HCT116 (cell line): ENCODE measurements at regions not wholly inside any gene's neighbourhood (a gene's known extent, or its start where the extent isn't known, plus 50 kb on each side); places are given as distances from the start of the nearest gene placed in this dataset.

Experiments used
- ATAC-seq: fragments of 200-7000 bp; cut with Tn5 transposase; 2 replicates; pipeline ENCODE4 v1.9.1; 2020; ENCODE audit warnings: mild to moderate bottlenecking, moderate library complexity
- BruUV-seq: library from RNA; stranded (reverse); fragments of 400-500 nt; replicated peaks from 2 replicates; lab custom pipeline; 2021; lab: Mats Ljungman, UMichigan
- CTCF ChIA-PET: fragments of 300-600 bp; sonication (Branson Sonifier 250); formaldehyde crosslinking; loops from one replicate; lab custom pipeline; 2021; ENCODE audit warnings: antibody characterized with exemption; lab: Charles Lee
- POLR2A ChIA-PET: fragments of 300-600, 350-600 bp; sonication (Branson Sonifier 250); formaldehyde crosslinking; loops from one replicate; lab custom pipeline; 2021; ENCODE audit warnings: antibody characterized with exemption; lab: Charles Lee
- RAD21 ChIA-PET, 2 experiments: fragments of 300-600 bp; sonication (Branson Sonifier 250); formaldehyde crosslinking; loops; one replicate each; lab custom pipeline; 2023; ENCODE audit warnings: low total read pairs in 2 of 2; ENCODE audit not compliant: uncharacterized antibody in 2 of 2, unreplicated experiment in 2 of 2, low non-redundant PET in 1 of 2; lab: Charles Lee
- DNase-seq: peaks from one replicate; pipeline ENCODE4 v3.0.0-alpha.2; 2010; ENCODE audit warnings: low read depth, low spot score
- H2AFZ ChIP-seq: fragments of 200-600 bp; shearing (Covaris generic), sonication (generic); 2 replicates; pipeline ENCODE4 v1.6.1; 2017; ENCODE audit warnings: low read depth, mixed run types, mixed read lengths, antibody characterized with exemption, low read length; ENCODE audit not compliant: poor library complexity, severe bottlenecking
- H3K27ac ChIP-seq: 2 replicates; pipeline ENCODE4 v1.5.1; 2012; ENCODE audit warnings: low read depth, low read length
- H3K27me3 ChIP-seq: fragments of 200-600 bp; sonication (generic); 2 replicates; pipeline ENCODE4 v1.6.1; 2016; ENCODE audit warnings: mixed run types, low read length, mixed read lengths; ENCODE audit not compliant: insufficient read depth
- H3K36me3 ChIP-seq, 2 experiments: fragments of 200-500 bp in 1 of 2; fragments of 200-600 bp in 1 of 2; sonication (Bioruptor generic) in 1 of 2; sonication (generic) in 1 of 2; 2 replicates each; pipeline versions ENCODE4 v1.5.1 to v1.6.1; 2014 to 2016; ENCODE audit warnings: low read length in 2 of 2, inconsistent platforms in 1 of 2, mixed read lengths in 1 of 2, mixed run types in 1 of 2; ENCODE audit not compliant: insufficient read depth in 2 of 2, control insufficient read depth in 1 of 2
- H3K4me1 ChIP-seq, 2 experiments: fragments of 200-600 bp in 1 of 2; sonication (generic) in 1 of 2; 2 replicates each; pipeline versions ENCODE4 v1.5.1 to v1.6.1; 2012 to 2017; ENCODE audit warnings: low read length in 2 of 2, inconsistent platforms in 1 of 2, mild to moderate bottlenecking in 1 of 2, mixed read lengths in 1 of 2, mixed run types in 1 of 2, moderate library complexity in 1 of 2; ENCODE audit not compliant: insufficient read depth in 2 of 2, control insufficient read depth in 1 of 2
- H3K4me2 ChIP-seq: fragments of 200-600 bp; sonication (generic); 2 replicates; pipeline ENCODE4 v1.6.1; 2017; ENCODE audit warnings: mixed run types, low read length, mixed read lengths
- H3K4me3 ChIP-seq, 2 experiments: fragments of 200-600 bp in 1 of 2; sonication (generic) in 1 of 2; replicated peaks in 1 of 2; 2 replicates each; pipeline ENCODE4 v1.5.1; 2011 to 2016; ENCODE audit warnings: low read length in 2 of 2, control low read depth in 1 of 2, low read depth in 1 of 2, mild to moderate bottlenecking in 1 of 2, mixed read lengths in 1 of 2, mixed run types in 1 of 2
- H3K79me2 ChIP-seq: fragments of 200-600 bp; sonication (generic); 2 replicates; pipeline ENCODE4 v1.6.1; 2017; ENCODE audit warnings: mild to moderate bottlenecking, mixed run types, low read length, moderate library complexity, mixed read lengths; ENCODE audit not compliant: insufficient read depth
- H3K9ac ChIP-seq: fragments of 200-600 bp; sonication (generic); 2 replicates; pipeline ENCODE4 v1.6.1; 2016; ENCODE audit warnings: low read length, mixed read lengths
- H3K9me2 ChIP-seq: fragments of 200-600 bp; sonication (generic), shearing (Covaris generic); 2 replicates; pipeline ENCODE4 v1.6.1; 2017; ENCODE audit warnings: mixed run types, mild to moderate bottlenecking, moderate library complexity; ENCODE audit not compliant: insufficient read depth
- H3K9me3 ChIP-seq, 2 experiments: fragments of 200-500 bp in 1 of 2; fragments of 200-600 bp in 1 of 2; sonication (Bioruptor generic) in 1 of 2; sonication (generic) in 1 of 2; 2 replicates each; pipeline ENCODE4 v1.6.1; 2014 to 2017; ENCODE audit warnings: low read length in 2 of 2, mixed read lengths in 2 of 2, inconsistent platforms in 1 of 2, low read depth in 1 of 2, mild to moderate bottlenecking in 1 of 2, mixed run types in 1 of 2, moderate library complexity in 1 of 2; ENCODE audit not compliant: control insufficient read depth in 1 of 2, insufficient read depth in 1 of 2
- H4K20me1 ChIP-seq: fragments of 200-600 bp; sonication (generic), shearing (Covaris generic); 2 replicates; pipeline ENCODE4 v1.6.1; 2017; ENCODE audit warnings: mixed run types, mild to moderate bottlenecking, moderate library complexity; ENCODE audit not compliant: insufficient read depth
- CBX3 ChIP-seq: IDR thresholded peaks from 2 replicates; pipeline ENCODE4 v1.6.1; 2012; ENCODE audit warnings: low read depth
- CEBPB ChIP-seq: IDR thresholded peaks from 2 replicates; pipeline ENCODE4 v1.6.1; 2012; ENCODE audit warnings: low read depth
- ELF1 ChIP-seq: IDR thresholded peaks from 2 replicates; pipeline ENCODE4 v1.6.1; 2012; ENCODE audit warnings: low read depth, borderline replicate concordance
- EZH2phosphoT487 ChIP-seq: fragments of 200-600 bp; IDR thresholded peaks from 2 replicates; pipeline ENCODE4 v1.6.1; 2018; ENCODE audit warnings: antibody characterized with exemption, borderline replicate concordance
- FOSL1 ChIP-seq: IDR thresholded peaks from 2 replicates; pipeline ENCODE4 v1.6.1; 2012; ENCODE audit warnings: low read depth
- JUND ChIP-seq: IDR thresholded peaks from 2 replicates; pipeline ENCODE4 v1.6.1; 2012
- POLR2A ChIP-seq: IDR thresholded peaks from 2 replicates; pipeline ENCODE4 v1.7.0; 2011; ENCODE audit warnings: borderline replicate concordance; ENCODE audit not compliant: insufficient read depth, insufficient read length; ENCODE audit errors: extremely low read depth
- POLR2AphosphoS5 ChIP-seq: IDR thresholded peaks from 2 replicates; pipeline ENCODE4 v1.6.1; 2011; ENCODE audit warnings: mild to moderate bottlenecking, low read depth, low read length, moderate library complexity
- RAD21 ChIP-seq: IDR thresholded peaks from 2 replicates; pipeline ENCODE4 v1.6.1; 2012; ENCODE audit warnings: low read depth, mild to moderate bottlenecking
- SIN3A ChIP-seq: IDR thresholded peaks from 2 replicates; pipeline ENCODE4 v1.6.1; 2012; ENCODE audit warnings: low read depth
- SP1 ChIP-seq: IDR thresholded peaks from 2 replicates; pipeline ENCODE4 v1.6.1; 2012; ENCODE audit warnings: low read depth
- TCF7L2 ChIP-seq: IDR thresholded peaks from 2 replicates; pipeline ENCODE4 v1.7.0; 2011; ENCODE audit warnings: borderline replicate concordance, inconsistent platforms; ENCODE audit not compliant: insufficient read depth, insufficient read length; ENCODE audit errors: extremely low read depth
- YY1 ChIP-seq: IDR thresholded peaks from 2 replicates; pipeline ENCODE4 v1.6.1; 2011; ENCODE audit warnings: low read length, low read depth, moderate library complexity, mild to moderate bottlenecking; ENCODE audit not compliant: insufficient replicate concordance; ENCODE audit errors: extremely low read depth
- ZFX ChIP-seq: fragments of 450-650 bp; IDR thresholded peaks from 2 replicates; pipeline ENCODE4 v1.6.1; 2017
- ZNF274 ChIP-seq: fragments of 200-500 bp; sonication (Bioruptor generic); IDR thresholded peaks from 2 replicates; pipeline ENCODE4 v1.6.1; 2014; ENCODE audit warnings: mild to moderate bottlenecking, low read depth, low read length, inconsistent platforms
- intact Hi-C: fragments of 100-400 bp; cut with micrococcal nuclease; formaldehyde crosslinking; loops from 2 replicates; pipeline ENCODE4 v1.10.0; 2022
- TF ChIP-seq, protein P1 (sequence below): IDR thresholded peaks from 2 replicates; pipeline ENCODE4 v1.6.1; 2012
- TF ChIP-seq, protein P2 (sequence below): IDR thresholded peaks from 2 replicates; pipeline ENCODE4 v1.6.1; 2012
- TF ChIP-seq, protein P3 (sequence below): IDR thresholded peaks from 2 replicates; pipeline ENCODE4 v1.6.1; 2011; ENCODE audit warnings: mild to moderate bottlenecking, low read length, moderate library complexity; ENCODE audit not compliant: insufficient replicate concordance; ENCODE audit errors: extremely low read depth
- TF ChIP-seq, protein P4 (sequence below), 3 experiments: fragments of 200-600 bp in 1 of 3; sonication (generic) in 1 of 3; IDR thresholded peaks in 2 of 3; conservative IDR thresholded peaks in 1 of 3; 2 replicates each; pipeline ENCODE4 v1.5.1; 2012 to 2017; ENCODE audit warnings: low read depth in 2 of 3, low read length in 2 of 3, antibody characterized with exemption in 1 of 3, borderline replicate concordance in 1 of 3, control low read depth in 1 of 3, mild to moderate bottlenecking in 1 of 3, mixed read lengths in 1 of 3, mixed run types in 1 of 3, moderate library complexity in 1 of 3; ENCODE audit not compliant: insufficient read depth in 1 of 3
- TF ChIP-seq, protein P5 (sequence below): IDR thresholded peaks from 2 replicates; pipeline ENCODE4 v1.6.1; 2012; ENCODE audit warnings: low read depth

DNA sequence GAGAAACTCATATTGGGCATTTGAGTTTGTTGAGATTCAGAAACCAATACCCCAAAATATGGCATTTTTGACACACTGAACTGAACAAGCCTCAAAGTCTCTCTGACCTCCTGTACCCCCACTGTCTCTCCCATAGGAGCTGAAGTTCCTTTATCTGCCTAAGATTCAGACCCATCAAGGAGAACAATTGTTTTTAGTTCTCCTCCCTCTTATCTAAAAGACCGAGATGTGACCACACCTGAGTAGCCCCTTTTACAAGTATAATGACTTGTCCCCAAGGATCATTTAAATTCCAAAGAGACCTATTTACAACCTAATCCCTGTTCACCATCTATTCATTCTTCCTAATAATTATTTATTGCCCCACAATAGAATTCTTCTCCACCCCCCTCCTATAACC is 122.1 kb upstream of the PLAAT1 start:
- Histone ChIP-seq H4K20me1 (no peaks in the 10 kb centered on the region), H3K27ac (no peak overlapping the region), H3K79me2 (no peaks in the 10 kb centered on the region), H3K9me2 (no peaks in the 10 kb centered on the region), H3K27me3 (peaks cover 31% of the 10 kb centered on the region; the same call in 1 of the 2 replicates), H3K4me2 (no peak overlapping the region), H3K4me1 (no peaks in the 10 kb centered on the region), H3K36me3 (no peaks in the 10 kb centered on the region), H3K4me3 (no peak overlapping the region), H3K9me3 (no peaks in the 10 kb centered on the region), H2AFZ (no peak overlapping the region), H3K9ac (no peak overlapping the region)
- ATAC-seq (no peak), DNase-seq (no peak)
- intact Hi-C loops: no loop called here
- ChIA-PET POLR2A (no interaction called here), CTCF (no interaction called here), RAD21 (no interaction called here)
- no TSS peak for BruUV-seq
- TF ChIP-seq JUND (no peak), POLR2AphosphoS5 (no peak), ZNF274 (no peak), FOSL1 (no peak), CBX3 (no peak), SIN3A (no peak), ELF1 (no peak), CEBPB (no peak), YY1 (no peak), ZFX (no peak), SP1 (no peak), EZH2phosphoT487 (no peak), RAD21 (no peak), POLR2A (no peak), TCF7L2 (no peak)
- TF ChIP-seq, protein P1, sequence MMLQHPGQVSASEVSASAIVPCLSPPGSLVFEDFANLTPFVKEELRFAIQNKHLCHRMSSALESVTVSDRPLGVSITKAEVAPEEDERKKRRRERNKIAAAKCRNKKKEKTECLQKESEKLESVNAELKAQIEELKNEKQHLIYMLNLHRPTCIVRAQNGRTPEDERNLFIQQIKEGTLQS: no peak
- TF ChIP-seq, protein P2, sequence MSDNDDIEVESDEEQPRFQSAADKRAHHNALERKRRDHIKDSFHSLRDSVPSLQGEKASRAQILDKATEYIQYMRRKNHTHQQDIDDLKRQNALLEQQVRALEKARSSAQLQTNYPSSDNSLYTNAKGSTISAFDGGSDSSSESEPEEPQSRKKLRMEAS: no peak
- TF ChIP-seq, protein P3, sequence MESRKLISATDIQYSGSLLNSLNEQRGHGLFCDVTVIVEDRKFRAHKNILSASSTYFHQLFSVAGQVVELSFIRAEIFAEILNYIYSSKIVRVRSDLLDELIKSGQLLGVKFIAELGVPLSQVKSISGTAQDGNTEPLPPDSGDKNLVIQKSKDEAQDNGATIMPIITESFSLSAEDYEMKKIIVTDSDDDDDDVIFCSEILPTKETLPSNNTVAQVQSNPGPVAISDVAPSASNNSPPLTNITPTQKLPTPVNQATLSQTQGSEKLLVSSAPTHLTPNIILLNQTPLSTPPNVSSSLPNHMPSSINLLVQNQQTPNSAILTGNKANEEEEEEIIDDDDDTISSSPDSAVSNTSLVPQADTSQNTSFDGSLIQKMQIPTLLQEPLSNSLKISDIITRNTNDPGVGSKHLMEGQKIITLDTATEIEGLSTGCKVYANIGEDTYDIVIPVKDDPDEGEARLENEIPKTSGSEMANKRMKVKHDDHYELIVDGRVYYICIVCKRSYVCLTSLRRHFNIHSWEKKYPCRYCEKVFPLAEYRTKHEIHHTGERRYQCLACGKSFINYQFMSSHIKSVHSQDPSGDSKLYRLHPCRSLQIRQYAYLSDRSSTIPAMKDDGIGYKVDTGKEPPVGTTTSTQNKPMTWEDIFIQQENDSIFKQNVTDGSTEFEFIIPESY: no peak
- TF ChIP-seq, protein P4, sequence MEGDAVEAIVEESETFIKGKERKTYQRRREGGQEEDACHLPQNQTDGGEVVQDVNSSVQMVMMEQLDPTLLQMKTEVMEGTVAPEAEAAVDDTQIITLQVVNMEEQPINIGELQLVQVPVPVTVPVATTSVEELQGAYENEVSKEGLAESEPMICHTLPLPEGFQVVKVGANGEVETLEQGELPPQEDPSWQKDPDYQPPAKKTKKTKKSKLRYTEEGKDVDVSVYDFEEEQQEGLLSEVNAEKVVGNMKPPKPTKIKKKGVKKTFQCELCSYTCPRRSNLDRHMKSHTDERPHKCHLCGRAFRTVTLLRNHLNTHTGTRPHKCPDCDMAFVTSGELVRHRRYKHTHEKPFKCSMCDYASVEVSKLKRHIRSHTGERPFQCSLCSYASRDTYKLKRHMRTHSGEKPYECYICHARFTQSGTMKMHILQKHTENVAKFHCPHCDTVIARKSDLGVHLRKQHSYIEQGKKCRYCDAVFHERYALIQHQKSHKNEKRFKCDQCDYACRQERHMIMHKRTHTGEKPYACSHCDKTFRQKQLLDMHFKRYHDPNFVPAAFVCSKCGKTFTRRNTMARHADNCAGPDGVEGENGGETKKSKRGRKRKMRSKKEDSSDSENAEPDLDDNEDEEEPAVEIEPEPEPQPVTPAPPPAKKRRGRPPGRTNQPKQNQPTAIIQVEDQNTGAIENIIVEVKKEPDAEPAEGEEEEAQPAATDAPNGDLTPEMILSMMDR (IDR thresholded peaks at IDR 0.05 in 2 of 3, conservative IDR thresholded peaks at IDR 0.05 in 1 of 3; ENCODE audit: borderline replicate concordance in 1 of 3, insufficient read depth in 1 of 3, low read depth in 2 of 3, low read length in 2 of 3): no peak
- TF ChIP-seq, protein P5, sequence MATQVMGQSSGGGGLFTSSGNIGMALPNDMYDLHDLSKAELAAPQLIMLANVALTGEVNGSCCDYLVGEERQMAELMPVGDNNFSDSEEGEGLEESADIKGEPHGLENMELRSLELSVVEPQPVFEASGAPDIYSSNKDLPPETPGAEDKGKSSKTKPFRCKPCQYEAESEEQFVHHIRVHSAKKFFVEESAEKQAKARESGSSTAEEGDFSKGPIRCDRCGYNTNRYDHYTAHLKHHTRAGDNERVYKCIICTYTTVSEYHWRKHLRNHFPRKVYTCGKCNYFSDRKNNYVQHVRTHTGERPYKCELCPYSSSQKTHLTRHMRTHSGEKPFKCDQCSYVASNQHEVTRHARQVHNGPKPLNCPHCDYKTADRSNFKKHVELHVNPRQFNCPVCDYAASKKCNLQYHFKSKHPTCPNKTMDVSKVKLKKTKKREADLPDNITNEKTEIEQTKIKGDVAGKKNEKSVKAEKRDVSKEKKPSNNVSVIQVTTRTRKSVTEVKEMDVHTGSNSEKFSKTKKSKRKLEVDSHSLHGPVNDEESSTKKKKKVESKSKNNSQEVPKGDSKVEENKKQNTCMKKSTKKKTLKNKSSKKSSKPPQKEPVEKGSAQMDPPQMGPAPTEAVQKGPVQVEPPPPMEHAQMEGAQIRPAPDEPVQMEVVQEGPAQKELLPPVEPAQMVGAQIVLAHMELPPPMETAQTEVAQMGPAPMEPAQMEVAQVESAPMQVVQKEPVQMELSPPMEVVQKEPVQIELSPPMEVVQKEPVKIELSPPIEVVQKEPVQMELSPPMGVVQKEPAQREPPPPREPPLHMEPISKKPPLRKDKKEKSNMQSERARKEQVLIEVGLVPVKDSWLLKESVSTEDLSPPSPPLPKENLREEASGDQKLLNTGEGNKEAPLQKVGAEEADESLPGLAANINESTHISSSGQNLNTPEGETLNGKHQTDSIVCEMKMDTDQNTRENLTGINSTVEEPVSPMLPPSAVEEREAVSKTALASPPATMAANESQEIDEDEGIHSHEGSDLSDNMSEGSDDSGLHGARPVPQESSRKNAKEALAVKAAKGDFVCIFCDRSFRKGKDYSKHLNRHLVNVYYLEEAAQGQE: no peak
